ENCODE measurements at regions not wholly inside any gene's neighbourhood (a gene's known extent, or its start where the extent isn't known, plus 50 kb on each side); places are given as distances from the start of the nearest gene placed in this dataset.

GRCh38 chr11:79902493-79902892 lies 461.7 kb upstream of the TENM4 start:
- no peak for DNase-seq

DNA sequence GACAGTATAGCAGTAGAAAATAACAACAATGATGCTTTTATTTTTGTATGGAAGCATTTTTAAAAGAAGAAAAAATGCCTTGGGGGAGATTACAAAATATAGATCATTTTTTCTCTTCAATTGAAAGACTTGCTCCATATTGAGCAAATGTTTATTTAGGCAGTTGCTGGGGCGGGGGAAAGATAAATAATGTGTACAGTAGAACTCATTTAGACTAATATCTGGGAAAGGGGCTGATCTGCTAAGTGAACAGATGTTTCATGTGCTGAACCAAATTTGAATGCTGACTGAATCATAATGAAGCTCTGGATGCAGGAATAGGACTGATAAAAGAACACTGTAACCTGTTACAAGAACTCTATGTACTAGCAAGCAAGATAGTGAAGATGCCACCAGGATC lies 457.1 kb upstream of the TENM4 start:
- no peak for DNase-seq

GRCh38 chr11:79896258-79896657 lies 455.4 kb upstream of the TENM4 start:
- DNase-seq, result no peak

DNA sequence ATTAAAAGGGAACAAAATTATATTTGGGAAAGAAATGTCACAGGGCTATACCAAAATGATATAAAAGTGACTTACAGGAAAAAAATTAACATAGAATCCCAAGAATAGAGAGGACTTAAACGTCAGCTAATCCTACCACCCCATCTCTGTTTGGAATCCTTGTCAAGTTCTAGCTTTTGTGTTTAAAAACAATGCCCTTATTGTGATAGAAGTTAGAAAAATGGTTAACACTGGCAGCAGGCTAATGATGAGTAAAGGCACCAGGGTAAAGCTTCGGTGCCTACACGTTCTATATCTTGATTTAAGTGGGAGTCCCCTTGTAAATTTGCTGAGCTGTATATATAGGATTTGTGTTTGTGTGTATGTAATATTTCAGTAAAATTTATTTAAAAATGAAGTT lies 453.3 kb upstream of the TENM4 start:
- DNase-seq, result no peak

DNA sequence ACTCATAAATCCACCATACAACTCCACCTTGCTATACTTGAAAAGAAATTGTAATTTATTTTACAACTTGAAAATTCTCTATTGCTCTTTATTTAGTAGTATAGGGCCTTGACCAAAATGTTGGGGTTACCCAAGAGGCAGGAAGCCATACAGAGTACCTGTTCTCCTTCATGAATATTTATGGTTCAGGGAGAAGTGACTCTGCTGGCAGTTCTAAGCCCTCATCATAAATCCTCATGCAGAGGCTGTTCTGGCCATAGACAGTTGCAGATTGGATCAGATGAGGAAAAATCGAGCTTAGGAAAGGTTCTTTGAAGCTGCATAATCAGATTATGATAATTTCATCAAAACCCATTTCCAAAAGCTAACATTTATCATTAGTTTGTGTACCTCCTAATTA lies 449.4 kb upstream of the TENM4 start:
- DNase-seq, result no peak

- no peak for DNase-seq
Measured at GRCh38 chr11:79864882-79865281, 424.1 kb upstream of the TENM4 start.

DNA sequence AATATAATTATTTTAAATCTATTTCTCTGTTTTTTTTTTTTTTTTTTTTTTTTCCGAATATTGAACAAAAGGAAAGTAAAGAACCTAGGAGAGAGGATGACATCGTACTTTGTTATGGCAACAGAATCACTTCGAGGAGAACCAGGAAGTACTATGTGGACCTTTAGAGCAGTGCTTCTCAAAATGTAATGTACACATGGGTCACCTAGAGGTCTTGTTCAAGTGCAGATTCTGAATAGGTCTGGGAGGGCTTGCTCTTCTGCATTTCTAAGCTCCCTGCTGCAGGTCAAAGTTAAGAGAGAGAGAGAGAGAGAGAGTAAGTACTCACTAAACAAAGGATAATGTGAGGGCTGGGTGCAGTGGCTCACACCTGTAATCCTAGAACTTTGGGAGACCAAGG lies 419.5 kb upstream of the TENM4 start:
- no peak for DNase-seq

DNA sequence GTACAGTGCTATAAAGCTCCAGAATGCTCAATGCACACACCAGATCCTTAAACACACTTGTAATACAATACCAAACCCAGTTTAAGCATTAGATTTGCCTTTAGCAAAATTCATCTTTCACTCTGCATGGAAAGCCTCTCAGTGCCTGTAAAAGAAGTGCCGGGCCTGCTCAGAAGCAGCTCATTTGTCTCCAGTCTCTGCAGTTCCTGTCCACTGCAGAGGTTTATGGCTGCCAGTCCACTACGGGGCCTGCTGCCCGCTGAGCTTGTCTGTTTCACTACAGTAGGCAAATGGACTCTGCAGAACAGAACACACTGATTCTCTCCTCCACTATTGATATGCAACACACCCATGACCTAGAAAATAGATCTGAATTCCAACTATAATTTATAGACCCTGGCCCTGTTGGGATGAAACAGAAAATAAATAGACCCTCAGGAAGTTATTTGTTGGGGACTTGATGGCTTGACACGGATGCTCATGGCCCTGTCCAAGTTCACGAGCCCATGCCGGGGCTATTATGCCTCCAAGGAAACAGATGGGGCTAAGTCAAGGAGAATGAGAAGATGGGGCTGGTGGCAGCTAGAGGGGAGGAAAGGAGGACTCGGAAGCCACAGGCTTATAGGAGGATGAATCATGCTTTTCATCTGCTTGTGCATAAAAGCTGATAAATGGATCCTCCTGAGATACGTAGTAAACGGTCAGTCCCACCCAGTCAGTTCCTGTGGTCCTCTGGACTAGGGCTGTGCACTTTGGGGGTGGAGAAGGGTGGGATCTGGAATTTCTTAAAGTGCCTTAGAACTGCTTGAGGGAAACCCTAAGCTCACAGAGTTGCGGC lies 416.8 kb upstream of the TENM4 start:
- DNase-seq, result no peak

- DNase-seq, result no peak
Measured at GRCh38 chr11:79852176-79852575, 411.3 kb upstream of the TENM4 start.

GRCh38 chr11:79845002-79845709 lies 404.3 kb upstream of the TENM4 start:
- no peak for DNase-seq

- DNase-seq, result no peak
Measured at GRCh38 chr11:79834015-79834414, 393.2 kb upstream of the TENM4 start.

GRCh38 chr11:79830446-79830845 lies 389.6 kb upstream of the TENM4 start:
- no peak for DNase-seq

DNA sequence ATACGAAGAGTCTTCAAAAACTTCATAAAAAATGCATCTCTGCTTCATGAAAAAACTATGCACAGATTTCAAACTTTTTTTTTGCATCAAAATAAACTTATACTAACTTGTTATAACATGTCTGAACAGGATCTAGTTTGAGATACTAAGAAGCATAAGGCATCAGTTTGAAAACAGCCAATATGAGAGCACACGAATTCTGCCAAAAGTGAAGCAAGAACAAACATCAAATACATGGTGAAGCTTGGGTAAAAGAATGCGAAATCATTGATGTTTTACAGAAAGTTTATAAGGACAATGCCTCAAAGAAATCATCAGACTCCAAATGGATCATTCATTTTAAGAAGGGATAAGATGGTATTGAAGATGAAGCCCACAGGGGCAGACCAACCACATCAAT lies 389.1 kb upstream of the TENM4 start:
- DNase-seq, result no peak

DNA sequence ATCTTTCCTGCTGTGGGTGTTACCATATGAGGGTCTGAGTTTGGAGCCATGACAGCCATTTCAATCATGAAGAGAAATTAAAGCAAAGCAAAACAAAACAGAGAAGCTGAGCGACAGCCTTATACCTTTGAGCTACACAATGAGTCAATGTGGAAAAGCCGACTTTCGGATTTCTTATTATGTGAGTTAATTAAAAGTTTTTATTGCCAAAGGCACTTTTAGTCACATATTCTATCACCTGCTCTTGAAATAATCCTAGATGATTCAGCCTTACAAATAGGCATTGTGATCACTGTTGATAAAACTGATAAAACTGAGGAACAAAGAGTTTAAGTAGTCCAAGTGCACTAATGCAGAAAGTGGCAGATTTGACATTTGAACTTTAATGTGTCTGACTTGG lies 381.9 kb upstream of the TENM4 start:
- DNase-seq, result no peak

DNA sequence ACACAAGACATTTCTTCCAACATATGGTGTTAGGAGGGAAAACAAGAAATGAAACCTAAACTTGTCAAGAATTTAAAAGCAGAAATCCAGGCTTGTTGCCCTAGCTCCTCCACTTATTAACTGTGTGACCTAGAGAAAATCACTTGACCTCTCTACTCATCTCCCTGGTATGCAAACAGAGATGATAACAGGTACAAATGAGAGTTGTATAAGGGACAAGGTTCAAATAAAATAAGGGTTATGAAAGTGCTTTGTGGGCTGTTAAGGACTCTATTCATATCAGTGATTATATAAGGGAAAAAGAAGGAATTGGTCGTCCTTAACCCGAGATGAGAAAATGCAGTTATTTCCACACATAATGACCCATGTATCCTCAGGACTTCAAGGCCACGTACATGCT lies 372.7 kb upstream of the TENM4 start:
- no peak for DNase-seq

DNA sequence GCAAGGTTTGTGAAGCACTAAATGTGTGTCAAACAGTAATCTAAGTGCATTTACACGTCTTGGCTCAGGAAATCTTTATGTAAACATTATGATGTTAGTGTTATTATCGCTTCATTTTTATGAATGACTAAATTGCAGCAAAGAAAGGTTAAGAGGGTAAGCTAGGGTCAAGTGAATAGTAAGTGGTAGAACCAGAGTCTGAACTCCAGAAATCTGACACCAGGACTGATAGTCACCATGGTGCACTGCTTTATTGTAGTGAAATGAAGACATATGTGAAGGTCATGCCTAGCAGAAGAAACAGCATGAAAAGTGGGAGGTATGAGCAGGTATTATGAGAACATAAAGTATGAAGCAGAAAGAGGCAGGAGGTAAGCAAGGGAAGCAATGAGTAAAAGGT lies 368.7 kb upstream of the TENM4 start:
- DNase-seq, result no peak

DNA sequence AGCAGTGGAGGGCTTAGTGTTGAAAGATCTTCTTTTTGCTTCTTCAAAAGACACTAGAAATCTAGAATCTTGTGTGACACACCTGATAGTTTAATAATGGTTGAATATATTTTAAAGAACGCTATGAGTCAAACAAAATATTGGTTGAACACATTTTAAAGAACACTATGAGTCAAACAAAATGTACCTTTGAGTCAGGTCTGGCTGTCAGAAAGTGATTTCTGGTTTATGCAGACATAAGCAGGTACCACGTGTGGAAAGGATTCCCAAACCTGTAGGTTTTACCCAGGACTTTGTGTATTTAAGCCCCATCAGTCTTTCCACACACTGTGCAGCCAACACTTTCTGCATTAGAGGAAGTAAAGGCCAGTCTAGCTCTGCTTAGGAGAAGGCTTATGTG lies 366.7 kb upstream of the TENM4 start:
- DNase-seq, result no peak

- DNase-seq, result no peak
Measured at GRCh38 chr11:79796704-79797103, 355.9 kb upstream of the TENM4 start.

- no peak for DNase-seq
Measured at GRCh38 chr11:79794484-79795393, 353.9 kb upstream of the TENM4 start.

GRCh38 chr11:79794057-79794456 lies 353.2 kb upstream of the TENM4 start:
- no peak for DNase-seq

GRCh38 chr11:79786961-79787360 lies 346.1 kb upstream of the TENM4 start:
- DNase-seq, result no peak

GRCh38 chr11:79783833-79784232 lies 343.0 kb upstream of the TENM4 start:
- no peak for DNase-seq

DNA sequence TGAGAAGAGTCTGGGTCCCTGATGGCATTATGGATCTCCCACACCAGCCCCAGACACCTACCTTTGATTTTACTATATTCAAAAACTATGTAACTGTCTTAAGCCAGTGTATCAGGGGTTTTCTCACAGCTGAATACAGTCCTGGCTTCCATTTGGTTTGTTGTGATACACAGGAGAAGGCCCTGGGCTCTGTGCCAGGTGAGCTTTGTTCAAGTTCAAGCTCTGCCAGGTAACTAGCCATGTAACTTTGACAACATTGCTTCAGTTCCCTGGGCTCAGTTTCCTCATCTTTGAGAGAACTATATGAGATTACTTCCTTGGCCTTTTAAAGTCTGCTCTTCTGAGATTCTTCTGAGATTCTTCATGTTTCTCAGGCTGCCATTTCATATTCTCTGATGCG lies 327.5 kb upstream of the TENM4 start:
- no peak for DNase-seq

Measured in right hindlimb (tissue), 1 donor.